ENCODE measurements at regions not wholly inside any gene's neighbourhood (a gene's known extent, or its start where the extent isn't known, plus 50 kb on each side); places are given as distances from the start of the nearest gene placed in this dataset.
A peak's percentile ranks its signal among the peaks of the same experiment; 100 is the strongest.

DNA sequence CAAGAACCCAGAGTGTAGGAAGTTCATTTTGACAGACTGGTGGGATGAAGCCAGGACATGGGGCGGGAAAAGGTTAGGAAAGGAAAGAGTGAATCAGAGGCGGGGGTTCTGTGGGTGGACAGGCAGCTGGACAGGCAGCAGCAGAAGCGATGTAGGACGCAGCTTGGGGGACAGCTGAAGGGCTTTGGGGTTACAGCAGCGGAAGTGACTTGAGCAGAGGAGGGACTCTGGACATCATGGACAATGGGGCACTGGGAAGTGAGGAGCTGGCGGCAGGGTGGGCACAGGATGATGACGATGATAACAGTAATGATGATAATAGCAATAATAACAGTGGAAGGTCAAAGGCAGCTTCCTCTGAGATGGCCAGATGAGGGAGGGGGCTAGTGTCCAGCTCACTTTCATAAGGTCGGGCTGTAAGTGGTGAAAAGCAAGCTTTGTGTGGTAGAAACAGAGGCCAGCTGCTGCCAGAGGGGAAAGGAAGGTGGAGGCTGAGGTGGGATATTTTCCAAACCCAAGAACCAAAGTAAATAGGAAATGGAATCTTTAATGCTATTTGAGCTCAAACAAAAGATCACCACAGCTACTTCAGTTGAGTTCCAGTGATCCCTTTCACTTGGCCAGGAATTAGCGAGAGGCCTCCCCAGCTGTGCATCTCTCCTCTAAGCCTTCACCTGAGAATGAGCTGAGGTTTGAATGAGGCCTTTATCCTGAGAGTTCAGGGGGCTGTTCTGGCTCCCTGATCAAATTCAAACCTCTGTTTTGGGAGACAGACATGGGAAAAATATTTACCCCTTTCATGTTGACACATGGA is 433.5 kb downstream of the DHX35 start:
- Mint-ChIP-seq H3K4me3 (no peak overlapping the region), H3K4me1 (ENCODE audit: low read depth in 2 of 2) (no peaks in the 10 kb centered on the region), H3K36me3 (no peaks in the 10 kb centered on the region), H3K9me3 (no peaks in the 10 kb centered on the region), H3K27ac (no peak overlapping the region), H3K27me3 (peaks cover 0 to 19% of the 10 kb centered on the region in 2 donors)
- DNase-seq (ENCODE audit: low spot score), result no peak
- ATAC-seq, result no peak

DNA sequence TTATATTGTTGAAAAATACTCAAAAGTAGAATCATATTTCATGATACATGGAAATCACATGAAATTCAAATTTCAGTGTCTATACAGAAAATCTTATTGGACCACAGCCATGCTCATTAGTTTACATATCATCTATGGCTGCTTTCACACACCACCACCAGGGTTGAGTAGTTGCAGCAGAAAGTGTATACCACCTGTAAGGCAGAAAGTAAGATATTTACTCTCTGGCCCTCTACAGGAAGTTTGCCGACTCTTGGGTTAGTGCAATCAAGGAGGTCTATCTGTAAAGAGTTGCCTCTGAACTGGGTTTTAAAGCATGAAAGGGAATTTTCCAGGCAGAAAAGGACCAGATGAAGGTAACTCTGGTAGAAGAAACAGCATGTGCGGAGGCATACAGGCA is 432.3 kb downstream of the DHX35 start:
- no peak for ATAC-seq
- Mint-ChIP-seq H3K4me1 (ENCODE audit: low read depth in 2 of 2) (no peaks in the 10 kb centered on the region), H3K36me3 (no peaks in the 10 kb centered on the region), H3K9me3 (no peaks in the 10 kb centered on the region), H3K27ac (no peak overlapping the region), H3K4me3 (no peak overlapping the region), H3K27me3 (peaks cover 0 to 21% of the 10 kb centered on the region in 2 donors)
- no peak for DNase-seq (ENCODE audit: low spot score)

DNA sequence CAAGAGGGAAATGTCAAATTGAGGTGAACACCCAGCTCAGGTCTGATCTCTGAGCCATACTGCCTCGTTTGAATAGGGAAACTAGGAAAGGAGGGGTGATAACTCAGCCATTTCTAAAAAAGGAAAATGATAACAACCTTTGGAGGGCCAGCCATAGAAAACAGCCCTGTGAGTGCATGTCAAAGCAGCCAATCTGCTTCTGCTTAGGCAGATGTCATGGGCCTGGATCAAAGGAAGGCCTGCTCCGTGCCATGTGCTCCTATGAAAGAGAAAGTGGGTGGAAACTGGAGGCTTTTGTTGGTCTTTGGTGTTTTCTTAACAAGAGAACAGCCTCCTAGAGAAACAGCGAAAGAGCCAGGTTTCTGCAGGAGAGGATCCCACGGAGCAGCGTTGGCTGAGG is 428.0 kb downstream of the DHX35 start:
- H3K36me3 Mint-ChIP-seq, result no peaks in the 10 kb centered on the region
- no peak overlapping the region for H3K27ac Mint-ChIP-seq
- H3K27me3 Mint-ChIP-seq, result peaks cover 0 to 16% of the 10 kb centered on the region in 2 donors
- H3K4me1 Mint-ChIP-seq (ENCODE audit: low read depth in 2 of 2), result no peaks in the 10 kb centered on the region
- DNase-seq (ENCODE audit: low spot score) (no peak), ATAC-seq (no peak)
- H3K4me3 Mint-ChIP-seq, result no peak overlapping the region
- H3K9me3 Mint-ChIP-seq, result no peaks in the 10 kb centered on the region

DNA sequence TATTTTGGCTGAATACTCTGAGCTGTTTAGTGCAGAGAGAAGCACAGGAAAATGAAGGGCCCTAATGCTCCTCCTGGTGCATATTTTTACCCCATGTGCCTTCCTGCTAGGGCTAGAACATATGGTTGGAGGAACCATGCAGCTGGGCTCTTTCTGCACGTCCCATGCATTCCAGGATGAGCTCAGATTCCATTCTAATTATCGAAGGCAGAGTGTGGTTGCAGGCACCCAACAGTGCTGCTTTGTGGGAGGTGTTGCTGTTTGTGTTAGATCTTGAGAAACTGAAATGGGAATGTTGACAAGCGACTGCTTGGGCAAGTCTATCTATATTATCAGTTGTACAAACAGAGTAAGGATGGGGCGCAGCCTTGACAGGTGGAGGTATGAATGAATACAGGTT is 419.5 kb downstream of the DHX35 start:
- H3K9me3 Mint-ChIP-seq, result no peaks in the 10 kb centered on the region
- no peaks in the 10 kb centered on the region for H3K4me1 Mint-ChIP-seq (ENCODE audit: low read depth in 2 of 2)
- H3K27ac Mint-ChIP-seq, result no peak overlapping the region
- no peak for ATAC-seq
- no peak for DNase-seq (ENCODE audit: low spot score)
- H3K36me3 Mint-ChIP-seq, result no peaks in the 10 kb centered on the region
- no peak overlapping the region for H3K4me3 Mint-ChIP-seq
- peaks cover 2 to 6% of the 10 kb centered on the region in 2 donors for H3K27me3 Mint-ChIP-seq

DNA sequence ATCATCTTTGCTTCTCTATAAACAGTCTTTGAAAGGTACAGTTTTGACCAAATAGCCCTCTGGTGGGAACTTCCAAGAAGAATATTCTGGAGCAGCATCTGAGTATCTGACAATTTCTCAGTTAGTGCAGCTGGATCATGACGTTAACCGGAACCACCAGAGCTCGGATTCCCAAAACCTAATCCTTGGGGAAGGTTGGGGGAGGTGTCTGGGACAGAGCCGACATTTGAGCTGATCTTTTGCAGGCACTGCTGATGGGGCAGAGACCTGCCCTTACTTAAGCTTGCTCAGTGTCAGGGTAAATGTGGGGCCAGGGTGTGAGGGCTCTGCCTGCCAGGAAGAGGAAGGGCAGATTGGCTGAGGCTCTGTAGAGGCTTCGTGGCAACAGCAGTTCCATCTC is 416.6 kb downstream of the DHX35 start:
- ATAC-seq, result no peak
- peaks cover 3% of the 10 kb centered on the region for H3K9me3 Mint-ChIP-seq
- H3K4me3 Mint-ChIP-seq, result no peak overlapping the region
- H3K4me1 Mint-ChIP-seq (ENCODE audit: low read depth in 2 of 2), result no peaks in the 10 kb centered on the region
- no peaks in the 10 kb centered on the region for H3K36me3 Mint-ChIP-seq
- H3K27ac Mint-ChIP-seq, result no peak overlapping the region
- peaks cover 2 to 6% of the 10 kb centered on the region in 2 donors for H3K27me3 Mint-ChIP-seq
- DNase-seq (ENCODE audit: low spot score), result no peak

GRCh38 chr20:39376788-39377187 is 414.6 kb downstream of the DHX35 start:
- Mint-ChIP-seq H3K4me3 (no peak overlapping the region), H3K27ac (no peak overlapping the region), H3K4me1 (ENCODE audit: low read depth in 2 of 2) (no peaks in the 10 kb centered on the region), H3K36me3 (no peaks in the 10 kb centered on the region), H3K9me3 (peaks cover 3% of the 10 kb centered on the region), H3K27me3 (no peaks in the 10 kb centered on the region)
- no peak for DNase-seq (ENCODE audit: low spot score)
- ATAC-seq, result no peak

- Mint-ChIP-seq H3K36me3 (no peaks in the 10 kb centered on the region), H3K4me3 (no peak overlapping the region), H3K4me1 (ENCODE audit: low read depth in 2 of 2) (no peaks in the 10 kb centered on the region), H3K27me3 (peaks cover 0 to 15% of the 10 kb centered on the region in 2 donors), H3K27ac (no peak overlapping the region), H3K9me3 (peaks cover 11% of the 10 kb centered on the region)
- ATAC-seq, result no peak
- DNase-seq (ENCODE audit: low spot score), result no peak
Observed at GRCh38 chr20:39364320-39364719, 402.2 kb downstream of the DHX35 start.

DNA sequence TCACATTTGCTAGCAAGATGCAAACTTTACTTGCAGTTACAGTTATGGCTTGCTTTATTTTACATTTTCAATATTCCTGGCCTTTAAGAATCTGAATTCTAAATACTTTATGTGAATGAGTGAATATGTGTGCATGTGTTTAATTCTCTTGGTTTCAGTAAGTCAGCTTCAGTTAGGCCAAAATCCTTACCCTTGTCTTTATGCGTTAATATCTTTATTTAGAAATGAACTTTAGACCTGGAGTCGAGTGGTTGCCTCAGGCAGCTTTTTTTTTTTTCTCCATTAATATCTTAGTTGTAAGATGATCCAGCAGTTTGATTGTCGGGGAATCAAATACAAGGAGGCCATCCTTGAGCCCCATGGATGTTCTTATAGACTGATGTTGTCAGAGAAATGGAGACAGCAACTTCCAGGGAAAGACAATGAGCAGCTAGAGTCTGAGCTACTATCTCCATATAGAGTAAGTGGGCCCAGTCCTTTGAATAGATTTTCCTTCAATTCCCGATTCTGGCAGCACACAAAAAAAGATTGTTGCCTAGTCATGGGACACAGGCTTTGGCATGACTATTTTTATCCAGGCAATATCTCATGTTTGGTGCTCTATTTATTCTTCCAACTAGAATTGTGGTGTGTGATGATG is 398.0 kb downstream of the DHX35 start:
- H3K36me3 Mint-ChIP-seq, result no peaks in the 10 kb centered on the region
- H3K9me3 Mint-ChIP-seq, result peaks cover 5% of the 10 kb centered on the region
- H3K4me3 Mint-ChIP-seq, result no peak overlapping the region
- ATAC-seq (no peak), DNase-seq (ENCODE audit: low spot score) (no peak)
- H3K27ac Mint-ChIP-seq, result no peak overlapping the region
- H3K27me3 Mint-ChIP-seq, result peaks cover 0 to 13% of the 10 kb centered on the region in 2 donors
- no peaks in the 10 kb centered on the region for H3K4me1 Mint-ChIP-seq (ENCODE audit: low read depth in 2 of 2)

DNA sequence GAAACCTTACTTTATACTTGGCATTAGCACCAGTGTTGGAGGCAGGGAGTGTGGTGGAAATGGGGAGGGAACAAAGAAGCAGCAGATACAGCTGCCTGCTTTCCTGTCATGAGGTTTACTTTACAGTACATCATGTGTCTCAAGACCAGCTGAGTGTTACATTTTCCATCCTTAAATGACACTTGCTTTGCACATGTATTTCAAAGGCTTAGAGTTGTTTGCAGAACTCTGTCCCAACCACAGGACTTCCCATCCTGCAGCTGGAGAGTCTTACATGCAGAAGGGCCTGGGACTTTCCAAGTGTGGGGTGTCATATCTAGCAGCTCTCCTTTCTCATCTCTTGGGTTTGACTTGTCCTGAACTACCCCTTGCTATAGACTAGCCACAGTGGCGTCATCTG is 395.9 kb downstream of the DHX35 start:
- no peak overlapping the region for H3K4me3 Mint-ChIP-seq
- DNase-seq (ENCODE audit: low spot score), result no peak
- no peaks in the 10 kb centered on the region for H3K36me3 Mint-ChIP-seq
- peaks cover 2% of the 10 kb centered on the region for H3K9me3 Mint-ChIP-seq
- no peaks in the 10 kb centered on the region for H3K4me1 Mint-ChIP-seq (ENCODE audit: low read depth in 2 of 2)
- ATAC-seq, result no peak
- peaks cover 2 to 19% of the 10 kb centered on the region in 2 donors for H3K27me3 Mint-ChIP-seq
- H3K27ac Mint-ChIP-seq, result no peak overlapping the region

DNA sequence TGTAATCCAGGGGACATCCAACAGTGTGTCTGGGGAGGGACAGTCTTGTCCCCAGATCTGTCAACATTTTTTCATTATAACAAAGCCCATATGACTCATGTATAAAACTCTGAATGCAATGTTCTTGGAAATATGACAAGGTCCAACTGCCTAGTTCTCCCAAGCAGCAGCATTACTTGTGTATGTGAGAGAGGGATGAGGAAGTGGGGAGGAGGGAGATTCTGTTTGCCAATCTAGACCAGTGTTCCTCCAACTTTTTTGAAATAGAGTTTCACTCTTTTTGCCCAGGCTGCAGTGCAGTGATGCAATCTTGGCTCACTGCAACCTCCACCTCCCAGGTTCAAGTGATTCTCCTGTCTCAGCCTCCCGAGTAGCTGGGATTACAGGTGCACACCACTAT is 394.8 kb downstream of the DHX35 start:
- H3K36me3 Mint-ChIP-seq, result no peaks in the 10 kb centered on the region
- no peaks in the 10 kb centered on the region for H3K4me1 Mint-ChIP-seq (ENCODE audit: low read depth in 2 of 2)
- ATAC-seq (no peak), DNase-seq (ENCODE audit: low spot score) (no peak)
- H3K27me3 Mint-ChIP-seq, result peaks cover 2 to 19% of the 10 kb centered on the region in 2 donors
- H3K9me3 Mint-ChIP-seq, result peaks cover 2% of the 10 kb centered on the region
- no peak overlapping the region for H3K27ac Mint-ChIP-seq
- no peak overlapping the region for H3K4me3 Mint-ChIP-seq

DNA sequence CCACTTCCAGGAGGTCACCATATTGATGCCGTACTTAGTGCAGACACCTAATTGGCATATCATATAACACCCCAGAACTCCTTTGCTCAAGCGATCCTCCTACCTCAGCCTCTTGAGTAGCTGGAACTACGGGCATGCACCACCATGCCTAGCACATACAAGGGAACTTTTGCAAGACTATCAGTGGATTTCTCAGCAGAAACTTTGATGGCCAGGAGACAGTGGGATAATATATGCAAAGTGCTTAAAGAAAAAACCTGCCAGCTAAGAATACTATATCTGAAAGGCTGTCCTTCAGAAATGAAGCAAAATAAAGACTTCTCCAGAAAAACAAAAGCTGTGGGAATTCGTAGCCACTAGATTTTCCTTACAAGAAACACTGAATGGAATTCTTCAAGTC is 387.1 kb downstream of the DHX35 start:
- H3K27me3 Mint-ChIP-seq, result peaks cover 4 to 18% of the 10 kb centered on the region in 2 donors
- H3K4me1 Mint-ChIP-seq (ENCODE audit: low read depth in 2 of 2), result no peaks in the 10 kb centered on the region
- peaks cover 10% of the 10 kb centered on the region for H3K36me3 Mint-ChIP-seq
- DNase-seq (ENCODE audit: low spot score), result no peak
- no peak for ATAC-seq
- H3K9me3 Mint-ChIP-seq, result peaks cover 10% of the 10 kb centered on the region
- no peak overlapping the region for H3K4me3 Mint-ChIP-seq
- H3K27ac Mint-ChIP-seq, result no peak overlapping the region

DNA sequence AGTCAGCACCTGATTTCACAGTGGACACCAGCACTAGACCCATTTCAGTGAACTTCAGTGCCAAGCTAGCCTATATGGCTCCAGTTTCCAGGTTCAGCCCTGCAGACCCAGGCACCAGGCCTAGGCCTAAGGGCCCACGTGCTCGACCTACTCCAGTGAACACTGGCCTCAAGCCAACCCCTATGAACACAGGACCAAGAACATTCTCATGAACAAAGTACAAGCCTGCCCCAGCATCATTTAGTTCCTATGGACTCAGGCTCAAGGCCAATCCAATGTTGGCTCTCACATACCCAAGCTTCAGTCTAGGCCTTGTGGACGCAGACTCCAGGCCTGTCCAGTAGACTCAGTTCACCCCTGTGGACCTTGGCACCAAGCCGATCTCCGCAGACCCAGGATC is 385.5 kb downstream of the DHX35 start:
- Mint-ChIP-seq H3K4me1 (ENCODE audit: low read depth in 2 of 2) (no peaks in the 10 kb centered on the region), H3K9me3 (peaks cover 7% of the 10 kb centered on the region), H3K4me3 (no peak overlapping the region), H3K27ac (no peak overlapping the region), H3K36me3 (peaks cover 10% of the 10 kb centered on the region), H3K27me3 (peaks cover 2 to 16% of the 10 kb centered on the region in 2 donors)
- DNase-seq (ENCODE audit: low spot score) (no peak), ATAC-seq (peak; percentile 44 to 55)

GRCh38 chr20:39342463-39342862 is 380.3 kb downstream of the DHX35 start:
- H3K4me3 Mint-ChIP-seq, result no peak overlapping the region
- H3K27ac Mint-ChIP-seq, result no peak overlapping the region
- H3K27me3 Mint-ChIP-seq, result peaks cover 0 to 15% of the 10 kb centered on the region in 2 donors
- ATAC-seq (no peak), DNase-seq (ENCODE audit: low spot score) (no peak)
- no peaks in the 10 kb centered on the region for H3K36me3 Mint-ChIP-seq
- peaks cover 4% of the 10 kb centered on the region for H3K9me3 Mint-ChIP-seq
- H3K4me1 Mint-ChIP-seq (ENCODE audit: low read depth in 2 of 2), result no peaks in the 10 kb centered on the region

GRCh38 chr20:39338469-39339376 is 376.6 kb downstream of the DHX35 start:
- no peak for DNase-seq (ENCODE audit: low spot score)
- Mint-ChIP-seq H3K4me3 (no peak overlapping the region), H3K36me3 (no peaks in the 10 kb centered on the region), H3K27me3 (peaks cover 0 to 15% of the 10 kb centered on the region in 2 donors), H3K9me3 (peaks cover 4% of the 10 kb centered on the region), H3K4me1 (ENCODE audit: low read depth in 2 of 2) (no peaks in the 10 kb centered on the region), H3K27ac (no peak overlapping the region)
- no peak for ATAC-seq

Measured in natural killer cell treated with Interleukin-12 subunit alpha and Interleukin-12 subunit beta and Interleukin-15 and Interleukin-18, amount 100 ng/mL, for 72 hours (primary cell).